ENCODE measurements at regions not wholly inside any gene's neighbourhood (a gene's known extent, or its start where the extent isn't known, plus 50 kb on each side); places are given as distances from the start of the nearest gene placed in this dataset.

- Histone ChIP-seq H3K4me3 (ENCODE audit: insufficient read depth, low read depth, low read length) (no peak overlapping the region), H4K8ac (ENCODE audit: low read depth in 2 of 2, low read length in 2 of 2) (no peak overlapping the region), H4K91ac (ENCODE audit: insufficient read depth, low read depth, low read length) (no peak overlapping the region), H3K56ac (ENCODE audit: extremely low read depth, insufficient read depth, low read length) (no peak overlapping the region), H3K4me2 (ENCODE audit: low read depth, low read length) (no peak overlapping the region), H2BK5ac (ENCODE audit: low read depth, low read length, poor library complexity, severe bottlenecking) (no peak overlapping the region), H3K4me1 (ENCODE audit: control insufficient read depth, insufficient read depth, low read length) (no peaks in the 10 kb centered on the region), H3K79me1 (ENCODE audit: low read depth in 1 of 2, low read length in 2 of 2) (no peaks in the 10 kb centered on the region), H2BK120ac (ENCODE audit: low read depth, low read length) (no peak overlapping the region), H2BK20ac (ENCODE audit: low read depth, low read length) (no peak overlapping the region), H2BK15ac (ENCODE audit: low read depth, low read length) (no peak overlapping the region), H3K4ac (ENCODE audit: low read depth, low read length) (no peak overlapping the region), H3K18ac (ENCODE audit: low read depth, low read length) (no peak overlapping the region), H3K27me3 (ENCODE audit: control insufficient read depth, insufficient read depth, low read length) (no peaks in the 10 kb centered on the region), H3K9me3 (ENCODE audit: control insufficient read depth, insufficient read depth, low read length) (no peaks in the 10 kb centered on the region), H4K20me1 (ENCODE audit: insufficient read depth, low read length) (no peaks in the 10 kb centered on the region), H4K5ac (ENCODE audit: low read depth, low read length) (no peak overlapping the region), H2AK5ac (ENCODE audit: low read depth, low read length) (no peak overlapping the region), H3K14ac (replicated peaks; ENCODE audit: low read depth, low read length) (no peak overlapping the region), H2AK9ac (replicated peaks; ENCODE audit: low read depth, low read length, poor library complexity) (no peak overlapping the region), H3K9me1 (ENCODE audit: insufficient read depth, low read length) (no peaks in the 10 kb centered on the region; the same call in 1 of the 2 replicates), H3K27ac (ENCODE audit: insufficient read depth, low read length) (no peak overlapping the region), H3K23ac (ENCODE audit: low read depth, low read length) (no peak overlapping the region), H3K36me3 (ENCODE audit: control insufficient read depth, insufficient read depth, low read length) (no peaks in the 10 kb centered on the region), H3K9ac (ENCODE audit: low read depth, low read length) (no peak overlapping the region), H2AFZ (replicated peaks; ENCODE audit: low read length, poor library complexity) (no peak overlapping the region)
- in situ Hi-C loops (cut with MboI; ENCODE audit: low sequenced_read_pairs) (no loop called here), intact Hi-C loops (cut with micrococcal nuclease) (loop anchor here (5.0 to 10.0 kb wide), 2 partner anchors 255 to 483 kb away; no protein-coding TSS in a partner anchor), dilution Hi-C loops (cut with HindIII; ENCODE audit: low sequenced_read_pairs, unreplicated experiment) (no loop called here)
- DNase-seq (no peak), ATAC-seq (ENCODE audit: low read depth) (no peak)
- BruUV-seq (replicated peaks), result no TSS peak
- no peak for TF ChIP-seq NFE2L2 (IDR thresholded peaks at IDR 0.05; ENCODE audit: low read depth, low read length)
- no peak for TF ChIP-seq RFX5 (IDR thresholded peaks at IDR 0.05; ENCODE audit: low read depth, low read length)
- no peak for TF ChIP-seq ELK1 (IDR thresholded peaks at IDR 0.05; ENCODE audit: borderline replicate concordance, low read depth, low read length)
- TF ChIP-seq FOS (IDR thresholded peaks at IDR 0.05; ENCODE audit: low read depth, low read length), result no peak
- TF ChIP-seq CHD1 (IDR thresholded peaks at IDR 0.05; ENCODE audit: low read depth, low read length), result no peak
- TF ChIP-seq USF2 (IDR thresholded peaks at IDR 0.05; ENCODE audit: low read depth, low read length), result no peak
- TF ChIP-seq MXI1 (IDR thresholded peaks at IDR 0.05; ENCODE audit: borderline replicate concordance, low read depth, low read length), result no peak
- no peak for TF ChIP-seq RCOR1 (IDR thresholded peaks at IDR 0.05; ENCODE audit: insufficient replicate concordance, low read length)
- no peak for TF ChIP-seq MAZ (IDR thresholded peaks at IDR 0.05; ENCODE audit: borderline replicate concordance, low read depth, low read length)
- TF ChIP-seq RAD21 (IDR thresholded peaks at IDR 0.05; ENCODE audit: low read length), result no peak
- no peak for TF ChIP-seq SMC3 (IDR thresholded peaks at IDR 0.05; ENCODE audit: low read depth, low read length)
- TF ChIP-seq POLR2A (IDR thresholded peaks at IDR 0.05; ENCODE audit: low read depth, low read length), result no peak
- TF ChIP-seq CTCF (conservative IDR thresholded peaks at IDR 0.05; ENCODE audit: low read depth, low read length), result no peak
- CTCF ChIA-PET, result no interaction called here
- POLR2A ChIA-PET (ENCODE audit: unreplicated experiment), result no interaction called here
- no CpG with 5 or more reads among the region's 7 CpGs for WGBS, 2 experiments (ENCODE audit: extremely low coverage in 2 of 2, insufficient read length in 1 of 2)
These were observed 244.3 kb downstream of the LMX1A start for GRCh38 chr1:165112260-165112659.

All from IMR-90 (cell line).